B cell (primary cell): ENCODE measurements at regions not wholly inside any gene's neighbourhood (a gene's known extent, or its start where the extent isn't known, plus 50 kb on each side); places are given as distances from the start of the nearest gene placed in this dataset.

ENCODE experiments used
- ATAC-seq: fragments of 200-7000 bp; cut with Tn5 transposase; one replicate; pipeline ENCODE4 v1.10.0; 2021; ENCODE audit warnings: low read depth, mild to moderate bottlenecking, moderate number of reproducible peaks, moderate library complexity
- CTCF ChIA-PET: fragments of 350-600 bp; sonication (Branson Sonifier 250); formaldehyde crosslinking; loops from one replicate; lab custom pipeline; 2021; ENCODE audit warnings: antibody characterized with exemption, inconsistent platforms; lab: Charles Lee
- POLR2A ChIA-PET: fragments of 350-600 bp; sonication (Branson Sonifier 250); formaldehyde crosslinking; loops from one replicate; lab custom pipeline; 2021; ENCODE audit warnings: antibody characterized with exemption; lab: Charles Lee
- DNase-seq: peaks from one replicate; pipeline ENCODE4 v3.0.0; 2013
- H2AFZ ChIP-seq: 2 replicates; pipeline ENCODE4 v1.6.1; 2012; ENCODE audit warnings: mild to moderate bottlenecking, low read depth, low read length; ENCODE audit not compliant: insufficient read depth, poor library complexity, severe bottlenecking
- H3K27ac ChIP-seq, 2 donors: 1 replicate in 1 of 2; 2 replicates in 1 of 2; pipeline ENCODE4 v1.5.1; 2012 to 2013; ENCODE audit warnings: low read length in 2 of 2, mild to moderate bottlenecking in 2 of 2, moderate library complexity in 1 of 2
- H3K27me3 ChIP-seq, 4 experiments: fragments of 200-600 bp in 1 of 4; sonication (generic) in 1 of 4; replicated peaks in 1 of 4; 1 replicate in 2 of 4; 2 replicates in 2 of 4; pipeline versions ENCODE4 v1.6.1 to v1.7.0; 2013 to 2016; ENCODE audit warnings: low read length in 3 of 4, mild to moderate bottlenecking in 2 of 4, mixed read lengths in 1 of 4, moderate library complexity in 1 of 4; ENCODE audit not compliant: insufficient read depth in 4 of 4, control insufficient read depth in 3 of 4; ENCODE audit errors: control extremely low read depth in 1 of 4
- H3K36me3 ChIP-seq, 2 experiments: replicated peaks in 1 of 2; 1 replicate in 1 of 2; 2 replicates in 1 of 2; pipeline versions ENCODE4 v1.6.1 to v1.7.1; 2013; ENCODE audit warnings: low read length in 1 of 2; ENCODE audit not compliant: insufficient read depth in 2 of 2, control insufficient read depth in 1 of 2; ENCODE audit errors: control extremely low read depth in 1 of 2, extremely low read depth in 1 of 2
- H3K4me1 ChIP-seq, 2 donors: fragments of 200-600 bp in 1 of 2; sonication (generic) in 1 of 2; 1 replicate in 1 of 2; 2 replicates in 1 of 2; pipeline versions ENCODE4 v1.5.1 to v1.6.1; 2013 to 2017; ENCODE audit warnings: low read length in 2 of 2; ENCODE audit not compliant: control insufficient read depth in 2 of 2, insufficient read depth in 2 of 2
- H3K4me2 ChIP-seq: replicated peaks from 2 replicates; pipeline ENCODE3; 2012; ENCODE audit warnings: mild to moderate bottlenecking, low read depth, low read length; ENCODE audit not compliant: poor library complexity, severe bottlenecking
- H3K4me3 ChIP-seq, 5 experiments: fragments of 200-600 bp in 1 of 5; sonication (generic) in 1 of 5; 1 replicate in 3 of 5; 2 replicates in 2 of 5; pipeline versions ENCODE4 v1.5.1 to v1.7.0; 2011 to 2016; ENCODE audit warnings: low read length in 4 of 5, mild to moderate bottlenecking in 4 of 5, low read depth in 2 of 5, control low read depth in 1 of 5, moderate library complexity in 1 of 5; ENCODE audit not compliant: insufficient read depth in 1 of 5; ENCODE audit errors: control extremely low read depth in 1 of 5, extremely low read depth in 1 of 5
- H3K79me2 ChIP-seq: fragments of 200-600 bp; sonication (generic); one replicate; pipeline ENCODE4 v1.6.0; 2016; ENCODE audit warnings: low read length; ENCODE audit not compliant: control insufficient read depth, insufficient read depth
- H3K9ac ChIP-seq: fragments of 200-600 bp; sonication (generic); 2 replicates; pipeline ENCODE4 v1.6.1; 2017; ENCODE audit warnings: mild to moderate bottlenecking, low read length, moderate library complexity
- H3K9me3 ChIP-seq, 3 donors: one replicate each; pipeline versions ENCODE4 v1.6.1 to v1.7.1; 2013; ENCODE audit warnings: low read length in 2 of 3; ENCODE audit not compliant: control insufficient read depth in 2 of 3, insufficient read depth in 1 of 3; ENCODE audit errors: control extremely low read depth in 1 of 3
- H4K20me1 ChIP-seq: 2 replicates; pipeline ENCODE4 v1.6.0; 2012; ENCODE audit warnings: mild to moderate bottlenecking, low read length; ENCODE audit not compliant: insufficient read depth, control insufficient read depth, poor library complexity, severe bottlenecking
- H3K27ac Mint-ChIP-seq: one replicate; pipeline ENCODE4 v1.8.0; 2021; ENCODE audit warnings: mixed read lengths
- H3K27me3 Mint-ChIP-seq: one replicate; pipeline ENCODE4 v1.8.0; 2021; ENCODE audit warnings: mixed read lengths
- H3K4me1 Mint-ChIP-seq: one replicate; pipeline ENCODE4 v1.8.0; 2021; ENCODE audit warnings: mixed read lengths
- H3K4me3 Mint-ChIP-seq: one replicate; pipeline ENCODE4 v1.8.0; 2021; ENCODE audit warnings: mixed read lengths
- H3K9me3 Mint-ChIP-seq: one replicate; pipeline ENCODE4 v1.8.0; 2022; ENCODE audit warnings: mixed read lengths; ENCODE audit not compliant: insufficient read depth
- CTCF ChIP-seq: fragments of 200-600 bp; IDR thresholded peaks from one replicate; pipeline ENCODE4 v1.8.0; 2022; ENCODE audit warnings: antibody characterized with exemption, mild to moderate bottlenecking
- EZH2 ChIP-seq: IDR thresholded peaks from 2 replicates; pipeline ENCODE4 v1.6.1; 2012; ENCODE audit warnings: borderline replicate concordance, low read depth, mild to moderate bottlenecking, moderate library complexity, low read length; ENCODE audit not compliant: insufficient read depth, poor library complexity, severe bottlenecking
- WGBS: methylation state at CpG from one replicate; pipeline ENCODE4 v1.1.5; 2013; ENCODE audit warnings: missing lambda C conversion rate; ENCODE audit not compliant: insufficient coverage; 5-methylcytosine and 5-hydroxymethylcytosine counted together
- intact Hi-C: fragments of 100-400 bp; cut with micrococcal nuclease; formaldehyde crosslinking; loops from one replicate; pipeline ENCODE4 v1.10.0; 2022

DNA sequence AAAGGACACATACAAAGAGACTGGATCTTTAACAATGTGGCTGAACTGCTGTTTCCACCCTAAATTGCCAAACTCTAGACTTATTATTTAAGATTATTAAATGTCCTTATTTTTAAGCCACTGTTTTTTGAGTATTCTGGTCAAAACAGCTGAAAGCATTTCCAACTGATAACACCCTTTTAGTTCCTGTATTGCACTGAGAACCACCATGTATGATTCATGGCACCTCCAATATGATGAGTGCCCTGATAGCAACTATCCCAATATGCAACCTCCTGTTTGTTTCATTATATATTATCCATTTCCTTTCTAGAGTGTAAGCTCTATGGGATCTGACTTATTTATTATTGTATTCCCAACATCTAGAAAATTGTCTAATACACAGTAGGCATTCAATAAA, 269.4 kb downstream of the HHIPL2 start:
- H2AFZ ChIP-seq, result no peak overlapping the region
- Mint-ChIP-seq H3K27ac (no peak overlapping the region), H3K4me3 (no peak overlapping the region), H3K27me3 (peaks cover 3% of the 10 kb centered on the region), H3K9me3 (no peaks in the 10 kb centered on the region), H3K4me1 (no peaks in the 10 kb centered on the region)
- peaks cover 0 to 3% (median 1%) of the 10 kb centered on the region in 4 experiments for H3K27me3 ChIP-seq
- TF ChIP-seq CTCF (no peak), EZH2 (no peak)
- peaks cover 0 to 1% (median 0%) of the 10 kb centered on the region in 3 donors for H3K9me3 ChIP-seq
- H3K27ac ChIP-seq, result no peak overlapping the region
- ATAC-seq (no peak), DNase-seq (no peak)
- H3K4me1 ChIP-seq, result no peaks in the 10 kb centered on the region
- no peak overlapping the region for H3K4me2 ChIP-seq
- intact Hi-C loops, result no loop called here
- H3K9ac ChIP-seq, result no peak overlapping the region
- ChIA-PET POLR2A (no interaction called here), CTCF (no interaction called here)
- H3K36me3 ChIP-seq, result no peaks in the 10 kb centered on the region
- no peak overlapping the region for H3K4me3 ChIP-seq
- H4K20me1 ChIP-seq, result no peaks in the 10 kb centered on the region
- H3K79me2 ChIP-seq, result no peaks in the 10 kb centered on the region

GRCh38 chr1:222275729-222276465, 272.0 kb downstream of the HHIPL2 start:
- peaks cover 0 to 1% (median 0%) of the 10 kb centered on the region in 3 donors for H3K9me3 ChIP-seq
- Mint-ChIP-seq H3K9me3 (no peaks in the 10 kb centered on the region), H3K27me3 (peaks cover 8% of the 10 kb centered on the region), H3K27ac (no peak overlapping the region), H3K4me3 (no peak overlapping the region), H3K4me1 (no peaks in the 10 kb centered on the region)
- H3K27me3 ChIP-seq, result peaks cover 0 to 3% (median 0%) of the 10 kb centered on the region in 4 experiments
- no peaks in the 10 kb centered on the region for H4K20me1 ChIP-seq
- no peak overlapping the region for H2AFZ ChIP-seq
- no peaks in the 10 kb centered on the region for H3K4me1 ChIP-seq
- 90% methylated on average over 5 of the region's 6 CpGs for WGBS
- intact Hi-C loops, result no loop called here
- no peak overlapping the region for H3K9ac ChIP-seq
- no peak overlapping the region for H3K4me3 ChIP-seq
- no peak overlapping the region for H3K4me2 ChIP-seq
- DNase-seq (no peak), ATAC-seq (no peak)
- H3K79me2 ChIP-seq, result no peaks in the 10 kb centered on the region
- ChIA-PET POLR2A (no interaction called here), CTCF (interaction anchor here (1.0 kb wide), 1 partner anchor 15 kb away, joined by 3 read pairs; no protein-coding TSS in a partner anchor)
- no peaks in the 10 kb centered on the region for H3K36me3 ChIP-seq
- no peak overlapping the region for H3K27ac ChIP-seq
- no peak for TF ChIP-seq CTCF
- TF ChIP-seq EZH2, result no peak
